Spleen (tissue), 11 donors: ENCODE measurements at regions not wholly inside any gene's neighbourhood (a gene's known extent, or its start where the extent isn't known, plus 50 kb on each side); places are given as distances from the start of the nearest gene placed in this dataset.

ENCODE experiments used
- DNase-seq: peaks from one replicate; pipeline ENCODE4 v3.0.0-alpha.2; 2020
- H3K27ac ChIP-seq, 8 donors: fragments of 200-600 bp; sonication (generic) in 7 of 8; 1 replicate in 4 of 8; 2 replicates in 4 of 8; pipeline versions ENCODE4 v1.5.0 to v1.8.0; 2016 to 2021; ENCODE audit warnings: inconsistent platforms in 4 of 8, mild to moderate bottlenecking in 4 of 8, moderate library complexity in 1 of 8
- H3K27me3 ChIP-seq, 7 donors: fragments of 200-600 bp; sonication (generic) in 6 of 7; replicated peaks in 1 of 7; 1 replicate in 4 of 7; 2 replicates in 3 of 7; pipeline versions ENCODE4 v1.5.0 to v1.8.0; 2016 to 2021; ENCODE audit warnings: inconsistent platforms in 3 of 7, mild to moderate bottlenecking in 1 of 7
- H3K36me3 ChIP-seq, 6 donors: fragments of 200-600 bp; sonication (generic) in 5 of 6; 1 replicate in 4 of 6; 2 replicates in 2 of 6; pipeline versions ENCODE4 v1.5.0 to v1.8.0; 2016 to 2021; ENCODE audit warnings: inconsistent platforms in 2 of 6
- H3K4me1 ChIP-seq, 6 donors: fragments of 200-600 bp; sonication (generic) in 5 of 6; 1 replicate in 3 of 6; 2 replicates in 3 of 6; pipeline versions ENCODE4 v1.5.0 to v1.8.0; 2016 to 2021; ENCODE audit warnings: inconsistent platforms in 3 of 6
- H3K4me3 ChIP-seq, 8 donors: fragments of 200-600 bp; sonication (generic) in 7 of 8; 1 replicate in 4 of 8; 2 replicates in 4 of 8; pipeline versions ENCODE4 v1.5.0 to v1.8.0; 2016 to 2021; ENCODE audit warnings: inconsistent platforms in 4 of 8, mild to moderate bottlenecking in 4 of 8, moderate library complexity in 2 of 8
- H3K9me3 ChIP-seq, 8 donors: fragments of 200-600 bp; sonication (generic) in 7 of 8; 1 replicate in 4 of 8; 2 replicates in 4 of 8; pipeline versions ENCODE4 v1.5.0 to v1.8.0; 2016 to 2021; ENCODE audit warnings: inconsistent platforms in 4 of 8
- CTCF ChIP-seq, 11 experiments: fragments of 200-600 bp in 7 of 11; fragments of 450-650 bp in 4 of 11; sonication (generic) in 4 of 11; IDR thresholded peaks in 8 of 11; conservative IDR thresholded peaks in 3 of 11; 1 replicate in 7 of 11; 2 replicates in 4 of 11; pipeline versions ENCODE4 v1.4.0 to v1.8.0; 2016 to 2021; ENCODE audit warnings: antibody characterized with exemption in 11 of 11, inconsistent platforms in 4 of 11, mild to moderate bottlenecking in 1 of 11
- POLR2A ChIP-seq, 3 donors: fragments of 450-650 bp; IDR thresholded peaks; one replicate each; pipeline ENCODE4 v1.5.1; 2017; ENCODE audit warnings: antibody characterized with exemption in 3 of 3, mild to moderate bottlenecking in 1 of 3
- POLR2AphosphoS5 ChIP-seq, 3 donors: sonication (generic); formaldehyde crosslinking; IDR thresholded peaks; one replicate each; pipeline ENCODE4 v1.5.1; 2017; ENCODE audit warnings: antibody characterized with exemption in 3 of 3
- WGBS, 5 donors: extraction: QIAGEN DNeasy Blood & Tissue Kit in 3 of 5; methylation state at CpG; one replicate each; pipeline versions ENCODE4 v1.1.5 to v1.1.7; 2013 to 2018; 5-methylcytosine and 5-hydroxymethylcytosine counted together
- intact Hi-C: fragments of 100-400 bp; cut with DNase I; formaldehyde crosslinking; loops from one replicate; pipeline ENCODE4 v1.15.0; 2023; ENCODE audit warnings: low total_unique reads
- donor health status: healthy with polysubstance abuse.
- donor health status: DM: no; HTN: no; CAD: no; lungs with moderate emphysema.
- donor health status: DM: no; HTN: no; CAD: no.
- donor health status: Bipolar disorder and iron deficiency.
- donor health status: healthy.
- donor health status: DM: no; HTN: no; CAD: no.
- donor health status: DM: yes; HTN: yes; CAD: no.

DNA sequence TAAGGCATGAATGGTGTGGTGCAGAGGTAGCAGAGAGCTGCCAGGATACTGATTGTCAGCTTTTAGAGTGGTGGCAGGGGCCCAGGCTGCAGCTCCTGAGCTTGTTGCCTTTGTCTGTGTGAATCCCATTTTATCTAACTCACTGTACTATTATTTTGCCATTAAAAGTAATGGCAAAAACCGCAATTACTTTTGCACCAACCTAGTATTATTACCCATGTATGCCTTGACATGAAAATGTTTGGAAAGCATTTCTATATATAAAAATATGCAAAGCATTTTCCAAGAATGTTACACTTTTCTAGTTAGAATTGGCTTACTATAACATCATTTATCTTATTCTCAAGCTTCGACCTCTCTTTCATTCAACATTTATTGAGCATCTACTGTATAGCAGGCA lies 308.1 kb upstream of the MYOCD start:
- H3K9me3 ChIP-seq: peaks cover 0 to 13% (median 0%) of the 10 kb centered on the region in 8 donors
- H3K27me3 ChIP-seq: no peaks in the 10 kb centered on the region
- TF ChIP-seq CTCF (IDR thresholded peaks at IDR 0.05 in 8 of 11, conservative IDR thresholded peaks at IDR 0.05 in 3 of 11) (no peak), POLR2AphosphoS5 (IDR thresholded peaks at IDR 0.05) (no peak), POLR2A (IDR thresholded peaks at IDR 0.05) (no peak)
- no peaks in the 10 kb centered on the region for H3K4me1 ChIP-seq
- intact Hi-C loops: no loop called here
- H3K36me3 ChIP-seq: no peaks in the 10 kb centered on the region
- H3K27ac ChIP-seq: no peak overlapping the region
- 86 to 96% (median 90%) methylated on average over 2 of the region's 2 CpGs for WGBS, 5 donors
- DNase-seq: no peak
- no peak overlapping the region for H3K4me3 ChIP-seq

- intact Hi-C loops: no loop called here
- Histone ChIP-seq H3K4me1 (no peaks in the 10 kb centered on the region), H3K27ac (no peak overlapping the region), H3K9me3 (peaks cover 0 to 19% (median under 1%) of the 10 kb centered on the region in 8 donors), H3K4me3 (no peak overlapping the region), H3K36me3 (no peaks in the 10 kb centered on the region), H3K27me3 (no peaks in the 10 kb centered on the region)
- DNase-seq: no peak
- 76 to 87% (median 86%) methylated on average over 10 of the region's 10 CpGs for WGBS, 5 donors
- TF ChIP-seq CTCF (IDR thresholded peaks at IDR 0.05 in 8 of 11, conservative IDR thresholded peaks at IDR 0.05 in 3 of 11): no peak
Measured at GRCh38 chr17:12358477-12358876, 307.2 kb upstream of the MYOCD start.

DNA sequence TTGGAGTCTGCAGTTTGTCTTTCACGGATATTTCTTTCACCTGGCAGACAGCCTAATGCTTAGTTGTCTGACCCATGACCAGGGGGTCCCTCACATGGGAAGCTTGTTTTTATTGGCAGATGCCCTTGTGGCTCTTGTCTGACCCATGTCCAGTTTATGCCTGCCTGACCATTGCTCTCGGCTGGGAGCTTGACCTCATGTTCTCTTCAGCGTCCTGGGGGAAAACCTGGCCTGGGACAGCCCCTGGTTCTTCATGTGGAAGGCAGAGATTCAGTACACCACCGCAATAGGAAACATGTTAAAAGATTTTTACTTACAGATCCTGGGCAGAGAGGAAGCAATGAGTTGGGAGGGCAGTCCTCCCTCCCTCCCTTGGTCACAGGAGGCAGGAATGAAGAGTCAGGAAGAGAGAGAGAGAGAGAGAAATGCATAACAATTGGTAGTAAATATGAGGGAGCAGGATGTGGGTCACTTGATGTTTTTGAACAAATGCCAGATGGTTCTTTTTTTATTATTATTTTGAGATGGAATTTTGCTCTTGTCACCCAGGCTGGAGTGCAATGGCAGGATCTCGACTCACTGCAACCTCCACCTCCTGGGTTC lies 302.7 kb upstream of the MYOCD start:
- no peak for DNase-seq
- intact Hi-C loops: no loop called here
- TF ChIP-seq POLR2AphosphoS5 (IDR thresholded peaks at IDR 0.05) (no peak), POLR2A (IDR thresholded peaks at IDR 0.05) (no peak), CTCF (IDR thresholded peaks at IDR 0.05 in 8 of 11, conservative IDR thresholded peaks at IDR 0.05 in 3 of 11) (no peak)
- Histone ChIP-seq H3K36me3 (no peaks in the 10 kb centered on the region), H3K27ac (no peak overlapping the region), H3K4me3 (no peak overlapping the region), H3K4me1 (no peaks in the 10 kb centered on the region), H3K27me3 (no peaks in the 10 kb centered on the region), H3K9me3 (peaks cover 0 to 26% (median 10%) of the 10 kb centered on the region in 8 donors)
- 45 to 62% (median 57%) methylated on average over 5 of the region's 5 CpGs for WGBS, 5 donors

- TF ChIP-seq POLR2AphosphoS5 (IDR thresholded peaks at IDR 0.05) (no peak), POLR2A (IDR thresholded peaks at IDR 0.05) (no peak), CTCF (IDR thresholded peaks at IDR 0.05 in 8 of 11, conservative IDR thresholded peaks at IDR 0.05 in 3 of 11) (no peak)
- H3K27me3 ChIP-seq: no peaks in the 10 kb centered on the region
- no peak for DNase-seq
- H3K9me3 ChIP-seq: peaks cover 0 to 26% (median 10%) of the 10 kb centered on the region in 8 donors
- H3K4me1 ChIP-seq: no peaks in the 10 kb centered on the region
- no peak overlapping the region for H3K4me3 ChIP-seq
- H3K36me3 ChIP-seq: no peaks in the 10 kb centered on the region
- intact Hi-C loops: no loop called here
- H3K27ac ChIP-seq: no peak overlapping the region
- 70 to 84% (median 76%) methylated on average over 4 of the region's 4 CpGs for WGBS, 5 donors
Measured at GRCh38 chr17:12365805-12366204, 299.9 kb upstream of the MYOCD start.
